ENCODE measurements at regions not wholly inside any gene's neighbourhood (a gene's known extent, or its start where the extent isn't known, plus 50 kb on each side); places are given as distances from the start of the nearest gene placed in this dataset.

GRCh38 chr11:71114124-71114851, 138.1 kb downstream of the SHANK2 start:
- H3K36me3 Mint-ChIP-seq, result no peaks in the 10 kb centered on the region
- CTCF ChIA-PET (ENCODE audit: partially characterized antibody), result no interaction called here

GRCh38 chr11:71112990-71113389, 139.4 kb downstream of the SHANK2 start:
- H3K27me3 Mint-ChIP-seq, result peaks cover 14% of the 10 kb centered on the region in 2 donors
- CTCF ChIA-PET (ENCODE audit: partially characterized antibody), result no interaction called here
- H3K4me3 Mint-ChIP-seq, result no peak overlapping the region
- Histone ChIP-seq H3K27me3 (ENCODE audit: insufficient read depth, low read length) (no peaks in the 10 kb centered on the region), H3K9me3 (ENCODE audit: control insufficient read depth in 1 of 2, low read length in 2 of 2) (no peaks in the 10 kb centered on the region), H3K27ac (ENCODE audit: low read depth, low read length) (no peak overlapping the region), H3K4me1 (ENCODE audit: insufficient read depth, low read length) (no peaks in the 10 kb centered on the region), H3K36me3 (ENCODE audit: insufficient read depth, low read length) (no peaks in the 10 kb centered on the region), H3K4me3 (ENCODE audit: low read length in 2 of 2) (no peak overlapping the region)
- intact Hi-C loops (cut with micrococcal nuclease), result no loop called here
- H3K36me3 Mint-ChIP-seq, result no peaks in the 10 kb centered on the region
- H3K4me1 Mint-ChIP-seq, result no peaks in the 10 kb centered on the region
- DNase-seq, result no peak
- POLR2A ChIA-PET (ENCODE audit: partially characterized antibody), result no interaction called here
- no peak overlapping the region for H3K27ac Mint-ChIP-seq
- peaks cover 0 to 1% (median 0%) of the 10 kb centered on the region in 8 donors for H3K9me3 Mint-ChIP-seq

More at GRCh38 chr11:71114124-71114851, 138.1 kb downstream of the SHANK2 start:
- Mint-ChIP-seq H3K27me3 (peaks cover 14 to 15% of the 10 kb centered on the region in 2 donors), H3K27ac (no peak overlapping the region), H3K9me3 (no peaks in the 10 kb centered on the region), H3K4me3 (no peak overlapping the region), H3K4me1 (no peaks in the 10 kb centered on the region)
- Histone ChIP-seq H3K27ac (ENCODE audit: low read depth, low read length) (no peak overlapping the region), H3K9me3 (ENCODE audit: control insufficient read depth in 1 of 2, low read length in 2 of 2) (no peaks in the 10 kb centered on the region), H3K4me1 (ENCODE audit: insufficient read depth, low read length) (no peaks in the 10 kb centered on the region), H3K4me3 (ENCODE audit: low read length in 2 of 2) (no peak overlapping the region), H3K27me3 (ENCODE audit: insufficient read depth, low read length) (no peaks in the 10 kb centered on the region), H3K36me3 (ENCODE audit: insufficient read depth, low read length) (no peaks in the 10 kb centered on the region)
- POLR2A ChIA-PET (ENCODE audit: partially characterized antibody), result no interaction called here
- DNase-seq, result no peak
- intact Hi-C loops (cut with micrococcal nuclease), result no loop called here

GRCh38 chr11:71112454-71112853, 139.9 kb downstream of the SHANK2 start:
- Mint-ChIP-seq H3K27ac (no peak overlapping the region), H3K9me3 (peaks cover 0 to 1% (median 0%) of the 10 kb centered on the region in 8 donors), H3K27me3 (peaks cover 14% of the 10 kb centered on the region in 2 donors), H3K36me3 (no peaks in the 10 kb centered on the region), H3K4me3 (no peak overlapping the region), H3K4me1 (no peaks in the 10 kb centered on the region)
- intact Hi-C loops (cut with micrococcal nuclease), result no loop called here
- H3K9me3 ChIP-seq (ENCODE audit: control insufficient read depth in 1 of 2, low read length in 2 of 2), result no peaks in the 10 kb centered on the region
- no peak for DNase-seq
- H3K4me1 ChIP-seq (ENCODE audit: insufficient read depth, low read length), result no peaks in the 10 kb centered on the region
- no peaks in the 10 kb centered on the region for H3K36me3 ChIP-seq (ENCODE audit: insufficient read depth, low read length)
- ChIA-PET POLR2A (ENCODE audit: partially characterized antibody) (no interaction called here), CTCF (ENCODE audit: partially characterized antibody) (no interaction called here)
- no peak overlapping the region for H3K27ac ChIP-seq (ENCODE audit: low read depth, low read length)
- no peaks in the 10 kb centered on the region for H3K27me3 ChIP-seq (ENCODE audit: insufficient read depth, low read length)
- no peak overlapping the region for H3K4me3 ChIP-seq (ENCODE audit: low read length in 2 of 2)

- no peak for DNase-seq
- CTCF ChIA-PET (ENCODE audit: partially characterized antibody), result no interaction called here
- H3K4me1 Mint-ChIP-seq, result no peaks in the 10 kb centered on the region
These were observed 142.8 kb downstream of the SHANK2 start for GRCh38 chr11:71109586-71109985.

GRCh38 chr11:71109186-71109585, 143.2 kb downstream of the SHANK2 start:
- Mint-ChIP-seq H3K36me3 (no peaks in the 10 kb centered on the region), H3K4me1 (no peaks in the 10 kb centered on the region), H3K27ac (no peak overlapping the region), H3K9me3 (peaks cover 0 to 1% (median 0%) of the 10 kb centered on the region in 8 donors), H3K27me3 (peaks cover 14 to 15% of the 10 kb centered on the region in 2 donors), H3K4me3 (no peak overlapping the region)
- CTCF ChIA-PET (ENCODE audit: partially characterized antibody), result no interaction called here
- no peak overlapping the region for H3K27ac ChIP-seq (ENCODE audit: low read depth, low read length)
- intact Hi-C loops (cut with micrococcal nuclease), result no loop called here
- POLR2A ChIA-PET (ENCODE audit: partially characterized antibody), result no interaction called here
- H3K4me3 ChIP-seq (ENCODE audit: low read length in 2 of 2), result no peak overlapping the region
- H3K9me3 ChIP-seq (ENCODE audit: control insufficient read depth in 1 of 2, low read length in 2 of 2), result no peaks in the 10 kb centered on the region
- H3K36me3 ChIP-seq (ENCODE audit: insufficient read depth, low read length), result no peaks in the 10 kb centered on the region
- H3K27me3 ChIP-seq (ENCODE audit: insufficient read depth, low read length), result no peaks in the 10 kb centered on the region
- H3K4me1 ChIP-seq (ENCODE audit: insufficient read depth, low read length), result no peaks in the 10 kb centered on the region
- DNase-seq, result no peak

More at GRCh38 chr11:71109586-71109985, 142.8 kb downstream of the SHANK2 start:
- Histone ChIP-seq H3K27ac (ENCODE audit: low read depth, low read length) (no peak overlapping the region), H3K36me3 (ENCODE audit: insufficient read depth, low read length) (no peaks in the 10 kb centered on the region), H3K27me3 (ENCODE audit: insufficient read depth, low read length) (no peaks in the 10 kb centered on the region), H3K4me1 (ENCODE audit: insufficient read depth, low read length) (no peaks in the 10 kb centered on the region), H3K4me3 (ENCODE audit: low read length in 2 of 2) (no peak overlapping the region), H3K9me3 (ENCODE audit: control insufficient read depth in 1 of 2, low read length in 2 of 2) (no peaks in the 10 kb centered on the region)
- POLR2A ChIA-PET (ENCODE audit: partially characterized antibody), result no interaction called here
- Mint-ChIP-seq H3K4me3 (no peak overlapping the region), H3K36me3 (no peaks in the 10 kb centered on the region), H3K27ac (no peak overlapping the region), H3K9me3 (peaks cover 0 to 1% (median 0%) of the 10 kb centered on the region in 8 donors), H3K27me3 (peaks cover 14 to 17% of the 10 kb centered on the region in 2 donors)
- intact Hi-C loops (cut with micrococcal nuclease), result no loop called here

GRCh38 chr11:71108013-71108865, 144.1 kb downstream of the SHANK2 start:
- Mint-ChIP-seq H3K9me3 (peaks cover 0 to 1% (median 0%) of the 10 kb centered on the region in 8 donors), H3K27me3 (peaks cover 10 to 15% of the 10 kb centered on the region in 2 donors), H3K4me3 (no peak overlapping the region), H3K27ac (no peak overlapping the region), H3K36me3 (no peaks in the 10 kb centered on the region), H3K4me1 (no peaks in the 10 kb centered on the region)
- Histone ChIP-seq H3K9me3 (ENCODE audit: control insufficient read depth in 1 of 2, low read length in 2 of 2) (no peaks in the 10 kb centered on the region), H3K27ac (ENCODE audit: low read depth, low read length) (no peak overlapping the region), H3K4me1 (ENCODE audit: insufficient read depth, low read length) (no peaks in the 10 kb centered on the region), H3K4me3 (ENCODE audit: low read length in 2 of 2) (no peak overlapping the region), H3K27me3 (ENCODE audit: insufficient read depth, low read length) (no peaks in the 10 kb centered on the region), H3K36me3 (ENCODE audit: insufficient read depth, low read length) (no peaks in the 10 kb centered on the region)
- intact Hi-C loops (cut with micrococcal nuclease), result no loop called here
- DNase-seq, result no peak
- POLR2A ChIA-PET (ENCODE audit: partially characterized antibody), result no interaction called here
- CTCF ChIA-PET (ENCODE audit: partially characterized antibody), result no interaction called here

- no peaks in the 10 kb centered on the region for H3K4me1 Mint-ChIP-seq
- H3K9me3 ChIP-seq (ENCODE audit: control insufficient read depth in 1 of 2, low read length in 2 of 2), result no peaks in the 10 kb centered on the region
- no peak for DNase-seq
- peaks cover 0 to 1% (median 0%) of the 10 kb centered on the region in 8 donors for H3K9me3 Mint-ChIP-seq
- no peak overlapping the region for H3K27ac ChIP-seq (ENCODE audit: low read depth, low read length)
- ChIA-PET CTCF (ENCODE audit: partially characterized antibody) (no interaction called here), POLR2A (ENCODE audit: partially characterized antibody) (no interaction called here)
- intact Hi-C loops (cut with micrococcal nuclease), result no loop called here
- no peak overlapping the region for H3K4me3 Mint-ChIP-seq
- no peaks in the 10 kb centered on the region for H3K27me3 ChIP-seq (ENCODE audit: insufficient read depth, low read length)
- no peak overlapping the region for H3K27ac Mint-ChIP-seq
- no peaks in the 10 kb centered on the region for H3K4me1 ChIP-seq (ENCODE audit: insufficient read depth, low read length)
- peaks cover 4 to 6% of the 10 kb centered on the region in 2 donors for H3K27me3 Mint-ChIP-seq
- H3K36me3 ChIP-seq (ENCODE audit: insufficient read depth, low read length), result no peaks in the 10 kb centered on the region
- no peaks in the 10 kb centered on the region for H3K36me3 Mint-ChIP-seq
- no peak overlapping the region for H3K4me3 ChIP-seq (ENCODE audit: low read length in 2 of 2)
These were observed 145.7 kb downstream of the SHANK2 start for GRCh38 chr11:71106671-71107070.

Data from CD4-positive, alpha-beta memory T cell (primary cell).